IMR-90 (cell line): ENCODE measurements at regions not wholly inside any gene's neighbourhood (a gene's known extent, or its start where the extent isn't known, plus 50 kb on each side); places are given as distances from the start of the nearest gene placed in this dataset.

ENCODE experiments used
- ATAC-seq: fragments of 200-7000 bp; cut with Tn5 transposase; 2 replicates; pipeline ENCODE4 v1.9.1; 2020; ENCODE audit warnings: low read depth, mild to moderate bottlenecking, moderate library complexity
- BruUV-seq: library from RNA; stranded (reverse); fragments of 400-500 nt; replicated peaks from 2 replicates; lab custom pipeline; 2021; lab: Mats Ljungman, UMichigan
- CTCF ChIA-PET: fragments of 300-600 bp; formaldehyde crosslinking; extraction: SDS; loops from one replicate; lab custom pipeline; 2021; ENCODE audit warnings: antibody characterized with exemption; lab: Yijun Ruan, JAX
- POLR2A ChIA-PET: fragments of 300-600 bp; sonication (Branson Sonifier 250); formaldehyde crosslinking; loops from one replicate; lab custom pipeline; 2022; ENCODE audit warnings: antibody characterized with exemption; ENCODE audit not compliant: unreplicated experiment; lab: Charles Lee
- DNase-seq: peaks from one replicate; pipeline ENCODE4 v3.0.0; 2013
- H2AFZ ChIP-seq: replicated peaks from 2 replicates; pipeline ENCODE3; 2013; ENCODE audit warnings: low read length, mild to moderate bottlenecking; ENCODE audit not compliant: poor library complexity
- H2AK5ac ChIP-seq: 2 replicates; pipeline ENCODE4 v1.6.1; 2013; ENCODE audit warnings: low read depth, low read length, inconsistent platforms
- H2AK9ac ChIP-seq: replicated peaks from 2 replicates; pipeline ENCODE3; 2013; ENCODE audit warnings: mild to moderate bottlenecking, low read depth, low read length, moderate library complexity; ENCODE audit not compliant: poor library complexity
- H2BK120ac ChIP-seq: 2 replicates; pipeline ENCODE4 v1.6.1; 2013; ENCODE audit warnings: low read depth, low read length, inconsistent platforms
- H2BK15ac ChIP-seq: 3 replicates; pipeline ENCODE4 v1.6.1; 2013; ENCODE audit warnings: low read depth, low read length, inconsistent platforms
- H2BK20ac ChIP-seq: 2 replicates; pipeline ENCODE4 v1.6.1; 2013; ENCODE audit warnings: low read depth, mild to moderate bottlenecking, inconsistent platforms, low read length, moderate library complexity
- H2BK5ac ChIP-seq: 2 replicates; pipeline ENCODE4 v1.6.1; 2013; ENCODE audit warnings: mild to moderate bottlenecking, low read depth, low read length, inconsistent platforms; ENCODE audit not compliant: poor library complexity, severe bottlenecking
- H3K14ac ChIP-seq: replicated peaks from 2 replicates; pipeline ENCODE4 v1.6.1; 2013; ENCODE audit warnings: low read depth, low read length, inconsistent platforms
- H3K18ac ChIP-seq: 2 replicates; pipeline ENCODE4 v1.6.1; 2013; ENCODE audit warnings: low read depth, low read length, control low read depth
- H3K23ac ChIP-seq: 2 replicates; pipeline ENCODE4 v1.6.1; 2013; ENCODE audit warnings: low read depth, low read length, inconsistent platforms
- H3K27ac ChIP-seq: 2 replicates; pipeline ENCODE4 v1.5.1; 2013; ENCODE audit warnings: mild to moderate bottlenecking, control low read depth, low read length; ENCODE audit not compliant: insufficient read depth
- H3K27me3 ChIP-seq: 2 replicates; pipeline ENCODE4 v1.6.1; 2013; ENCODE audit warnings: low read length; ENCODE audit not compliant: control insufficient read depth, insufficient read depth
- H3K36me3 ChIP-seq: 2 replicates; pipeline ENCODE4 v1.6.1; 2013; ENCODE audit warnings: low read length, mixed read lengths; ENCODE audit not compliant: control insufficient read depth, insufficient read depth
- H3K4ac ChIP-seq: 2 replicates; pipeline ENCODE4 v1.6.1; 2013; ENCODE audit warnings: low read depth, low read length, inconsistent platforms
- H3K4me1 ChIP-seq: 2 replicates; pipeline ENCODE4 v1.6.1; 2013; ENCODE audit warnings: low read length, mixed read lengths; ENCODE audit not compliant: control insufficient read depth, insufficient read depth
- H3K4me2 ChIP-seq: 2 replicates; pipeline ENCODE4 v1.6.1; 2013; ENCODE audit warnings: low read depth, mild to moderate bottlenecking, control low read depth, low read length, moderate library complexity
- H3K4me3 ChIP-seq: 2 replicates; pipeline ENCODE4 v1.5.1; 2013; ENCODE audit warnings: low read depth, mild to moderate bottlenecking, control low read depth, low read length, moderate library complexity; ENCODE audit not compliant: insufficient read depth
- H3K56ac ChIP-seq: 2 replicates; pipeline ENCODE4 v1.6.1; 2013; ENCODE audit warnings: low read length, inconsistent platforms; ENCODE audit not compliant: insufficient read depth; ENCODE audit errors: extremely low read depth
- H3K79me1 ChIP-seq, 2 experiments: 2 replicates each; pipeline ENCODE4 v1.6.1; 2013; ENCODE audit warnings: low read length in 2 of 2, inconsistent platforms in 1 of 2, low read depth in 1 of 2
- H3K9ac ChIP-seq: 2 replicates; pipeline ENCODE4 v1.6.1; 2013; ENCODE audit warnings: low read depth, low read length, control low read depth
- H3K9me1 ChIP-seq: 2 replicates; pipeline ENCODE4 v1.6.1; 2013; ENCODE audit warnings: low read length, inconsistent platforms; ENCODE audit not compliant: insufficient read depth
- H3K9me3 ChIP-seq: 2 replicates; pipeline ENCODE4 v1.6.1; 2013; ENCODE audit warnings: low read length; ENCODE audit not compliant: control insufficient read depth, insufficient read depth
- H4K20me1 ChIP-seq: 2 replicates; pipeline ENCODE4 v1.6.1; 2013; ENCODE audit warnings: low read length, inconsistent platforms; ENCODE audit not compliant: insufficient read depth
- H4K5ac ChIP-seq: 2 replicates; pipeline ENCODE4 v1.6.1; 2013; ENCODE audit warnings: mild to moderate bottlenecking, low read depth, low read length, control low read depth
- H4K8ac ChIP-seq, 2 experiments: 2 replicates each; pipeline ENCODE4 v1.6.1; 2013; ENCODE audit warnings: low read depth in 2 of 2, low read length in 2 of 2, control low read depth in 1 of 2, inconsistent platforms in 1 of 2
- H4K91ac ChIP-seq: 2 replicates; pipeline ENCODE4 v1.6.1; 2013; ENCODE audit warnings: low read depth, low read length, inconsistent platforms; ENCODE audit not compliant: insufficient read depth
- CEBPB ChIP-seq: IDR thresholded peaks from 2 replicates; pipeline ENCODE4 v1.6.1; 2012; ENCODE audit warnings: low read depth, low read length, improper control_type of control experiment
- MAFK ChIP-seq: IDR thresholded peaks from 2 replicates; pipeline ENCODE4 v1.6.1; 2012; ENCODE audit warnings: low read depth, low read length, improper control_type of control experiment
- MAZ ChIP-seq: IDR thresholded peaks from 2 replicates; pipeline ENCODE4 v1.6.1; 2012; ENCODE audit warnings: low read depth, mild to moderate bottlenecking, low read length, improper control_type of control experiment, moderate library complexity, borderline replicate concordance
- MXI1 ChIP-seq: IDR thresholded peaks from 2 replicates; pipeline ENCODE4 v1.6.1; 2012; ENCODE audit warnings: low read depth, mild to moderate bottlenecking, low read length, moderate library complexity, borderline replicate concordance
- POLR2A ChIP-seq: IDR thresholded peaks from 2 replicates; pipeline ENCODE4 v1.6.1; 2012; ENCODE audit warnings: mild to moderate bottlenecking, low read depth, low read length
- RAD21 ChIP-seq: IDR thresholded peaks from 2 replicates; pipeline ENCODE4 v1.6.1; 2012; ENCODE audit warnings: low read length, improper control_type of control experiment
- RCOR1 ChIP-seq: IDR thresholded peaks from 2 replicates; pipeline ENCODE4 v1.6.1; 2012; ENCODE audit warnings: mild to moderate bottlenecking, low read length, improper control_type of control experiment; ENCODE audit not compliant: insufficient replicate concordance
- RFX5 ChIP-seq: IDR thresholded peaks from 2 replicates; pipeline ENCODE4 v1.8.0; 2012; ENCODE audit warnings: low read depth, mild to moderate bottlenecking, low read length, moderate library complexity
- SMC3 ChIP-seq: fragments of 150-350 bp; IDR thresholded peaks from 2 replicates; pipeline ENCODE4 v1.6.1; 2016; ENCODE audit warnings: low read depth, mild to moderate bottlenecking, antibody characterized with exemption, low read length, moderate library complexity
- WGBS, 2 experiments: methylation state at CpG; one replicate each; pipeline versions ENCODE4 v1.1.5 to v1.1.7; 2013; ENCODE audit warnings: missing lambda C conversion rate in 2 of 2; ENCODE audit not compliant: insufficient read length in 1 of 2; ENCODE audit errors: extremely low coverage in 2 of 2; 5-methylcytosine and 5-hydroxymethylcytosine counted together
- dilution Hi-C: fragments of 300-500 bp; cut with HindIII; formaldehyde crosslinking; loops from one replicate; pipeline ENCODE4 v1.14.3; 2018; ENCODE audit warnings: low sequenced_read_pairs; ENCODE audit not compliant: unreplicated experiment
- in situ Hi-C: fragments of 300-500 bp; cut with MboI; formaldehyde crosslinking; loops from 3 replicates; pipeline ENCODE4 v1.14.3; 2019; ENCODE audit warnings: low sequenced_read_pairs, inconsistent platforms, mixed read lengths
- intact Hi-C: fragments of 100-400 bp; cut with micrococcal nuclease; formaldehyde crosslinking; loops from 2 replicates; pipeline ENCODE4 v1.10.0; 2022
- TF ChIP-seq, protein P1 (sequence below): conservative IDR thresholded peaks from 2 replicates; pipeline ENCODE4 v1.5.1; 2012; ENCODE audit warnings: mild to moderate bottlenecking, low read depth, low read length, improper control_type of control experiment
- TF ChIP-seq, protein P2 (sequence below): fragments of 150-350 bp; IDR thresholded peaks from 2 replicates; pipeline ENCODE4 v1.6.1; 2017; ENCODE audit warnings: mild to moderate bottlenecking, antibody characterized with exemption, low read length, low read depth
- TF ChIP-seq, protein P3 (sequence below): fragments of 150-350 bp; IDR thresholded peaks from 2 replicates; pipeline ENCODE4 v1.6.1; 2016; ENCODE audit warnings: low read depth, mild to moderate bottlenecking, low read length, moderate library complexity, borderline replicate concordance

DNA sequence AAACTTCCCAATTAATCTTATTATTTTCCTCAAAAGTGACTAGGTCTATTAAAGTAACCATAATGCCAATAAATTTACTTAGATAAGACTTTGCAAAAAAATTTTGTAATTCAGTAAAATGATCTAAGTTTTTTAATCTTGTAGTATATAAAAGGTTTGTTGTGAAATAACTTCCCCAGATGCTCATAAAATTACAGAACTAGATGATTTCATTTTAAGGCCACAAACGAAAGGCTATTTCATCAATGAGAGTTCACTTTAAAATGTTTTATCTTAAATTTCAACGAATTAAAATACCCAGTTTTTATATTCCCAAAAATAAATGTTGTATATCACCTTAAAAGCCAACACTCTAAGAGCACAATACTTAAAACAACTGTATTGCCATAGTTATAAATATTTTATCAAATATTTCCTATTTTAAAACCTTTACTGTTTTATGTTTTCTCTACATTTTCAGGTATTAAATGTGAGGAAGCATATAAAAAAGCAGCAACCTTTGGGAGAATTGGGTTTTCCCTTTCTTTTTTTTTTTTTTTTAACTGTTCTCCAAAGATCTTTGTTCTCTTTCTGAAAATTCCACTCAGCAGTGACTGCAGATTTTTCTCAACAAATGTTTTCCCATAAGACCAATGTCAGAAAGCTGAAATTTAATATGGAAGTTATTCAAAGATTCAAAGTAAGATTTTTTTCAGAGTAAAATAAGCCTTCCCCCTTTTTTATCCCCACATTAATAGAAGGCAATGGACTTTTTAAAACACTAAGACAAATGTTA is 169.9 kb downstream of the CYB561 start:
- no peak for ATAC-seq
- Histone ChIP-seq H4K91ac (no peak overlapping the region), H4K5ac (no peak overlapping the region), H3K23ac (no peak overlapping the region; the same call in 1 of the 2 replicates), H3K4me1 (peaks cover 14% of the 10 kb centered on the region), H2AK5ac (no peak overlapping the region), H2BK20ac (no peak overlapping the region), H2BK15ac (no peak overlapping the region; the same call in 2 of the 3 replicates), H2BK5ac (peak overlapping the region; percentile 76), H3K14ac (no peak overlapping the region), H3K9ac (no peak overlapping the region), H4K20me1 (0 out of 2 replicates have a peak, but pooled peaks cover 3% of the 10 kb centered on the region), H3K36me3 (no peaks in the 10 kb centered on the region; the same call in 1 of the 2 replicates), H3K56ac (no peak overlapping the region), H3K79me1 (peaks cover 32 to 39% of the 10 kb centered on the region in 2 experiments), H2AK9ac (no peak overlapping the region), H3K27ac (no peak overlapping the region), H3K9me1 (peaks cover 6% of the 10 kb centered on the region), H2AFZ (no peak overlapping the region), H4K8ac (no peak overlapping the region; a peak in 1 of 4 replicates), H2BK120ac (0 out of 2 replicates have a peak overlapping the region, but pooled peaks have one; percentile 30), H3K4me3 (no peak overlapping the region), H3K18ac (no peak overlapping the region), H3K27me3 (no peaks in the 10 kb centered on the region), H3K4ac (no peak overlapping the region), H3K4me2 (no peak overlapping the region), H3K9me3 (no peaks in the 10 kb centered on the region)
- no peak for DNase-seq
- in situ Hi-C loops, result no loop called here
- POLR2A ChIA-PET, result no interaction called here
- TF ChIP-seq SMC3, result no peak
- no peak for TF ChIP-seq MXI1
- TF ChIP-seq, protein P1, sequence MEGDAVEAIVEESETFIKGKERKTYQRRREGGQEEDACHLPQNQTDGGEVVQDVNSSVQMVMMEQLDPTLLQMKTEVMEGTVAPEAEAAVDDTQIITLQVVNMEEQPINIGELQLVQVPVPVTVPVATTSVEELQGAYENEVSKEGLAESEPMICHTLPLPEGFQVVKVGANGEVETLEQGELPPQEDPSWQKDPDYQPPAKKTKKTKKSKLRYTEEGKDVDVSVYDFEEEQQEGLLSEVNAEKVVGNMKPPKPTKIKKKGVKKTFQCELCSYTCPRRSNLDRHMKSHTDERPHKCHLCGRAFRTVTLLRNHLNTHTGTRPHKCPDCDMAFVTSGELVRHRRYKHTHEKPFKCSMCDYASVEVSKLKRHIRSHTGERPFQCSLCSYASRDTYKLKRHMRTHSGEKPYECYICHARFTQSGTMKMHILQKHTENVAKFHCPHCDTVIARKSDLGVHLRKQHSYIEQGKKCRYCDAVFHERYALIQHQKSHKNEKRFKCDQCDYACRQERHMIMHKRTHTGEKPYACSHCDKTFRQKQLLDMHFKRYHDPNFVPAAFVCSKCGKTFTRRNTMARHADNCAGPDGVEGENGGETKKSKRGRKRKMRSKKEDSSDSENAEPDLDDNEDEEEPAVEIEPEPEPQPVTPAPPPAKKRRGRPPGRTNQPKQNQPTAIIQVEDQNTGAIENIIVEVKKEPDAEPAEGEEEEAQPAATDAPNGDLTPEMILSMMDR, result no peak
- TF ChIP-seq RCOR1, result no peak
- no peak for TF ChIP-seq MAZ
- no peak for TF ChIP-seq POLR2A
- TF ChIP-seq, protein P2, sequence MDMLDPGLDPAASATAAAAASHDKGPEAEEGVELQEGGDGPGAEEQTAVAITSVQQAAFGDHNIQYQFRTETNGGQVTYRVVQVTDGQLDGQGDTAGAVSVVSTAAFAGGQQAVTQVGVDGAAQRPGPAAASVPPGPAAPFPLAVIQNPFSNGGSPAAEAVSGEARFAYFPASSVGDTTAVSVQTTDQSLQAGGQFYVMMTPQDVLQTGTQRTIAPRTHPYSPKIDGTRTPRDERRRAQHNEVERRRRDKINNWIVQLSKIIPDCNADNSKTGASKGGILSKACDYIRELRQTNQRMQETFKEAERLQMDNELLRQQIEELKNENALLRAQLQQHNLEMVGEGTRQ, result no peak
- TF ChIP-seq RAD21, result no peak
- TF ChIP-seq, protein P3, sequence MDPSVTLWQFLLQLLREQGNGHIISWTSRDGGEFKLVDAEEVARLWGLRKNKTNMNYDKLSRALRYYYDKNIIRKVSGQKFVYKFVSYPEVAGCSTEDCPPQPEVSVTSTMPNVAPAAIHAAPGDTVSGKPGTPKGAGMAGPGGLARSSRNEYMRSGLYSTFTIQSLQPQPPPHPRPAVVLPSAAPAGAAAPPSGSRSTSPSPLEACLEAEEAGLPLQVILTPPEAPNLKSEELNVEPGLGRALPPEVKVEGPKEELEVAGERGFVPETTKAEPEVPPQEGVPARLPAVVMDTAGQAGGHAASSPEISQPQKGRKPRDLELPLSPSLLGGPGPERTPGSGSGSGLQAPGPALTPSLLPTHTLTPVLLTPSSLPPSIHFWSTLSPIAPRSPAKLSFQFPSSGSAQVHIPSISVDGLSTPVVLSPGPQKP, result no peak
- no peak for TF ChIP-seq MAFK
- no peak for TF ChIP-seq CEBPB
- no peak for TF ChIP-seq RFX5
- CTCF ChIA-PET, result interaction anchor here (1.0 kb wide), 1 partner anchor 16 kb away, joined by 3 read pairs; no protein-coding TSS in a partner anchor
- dilution Hi-C loops, result no loop called here
- intact Hi-C loops, result no loop called here
- WGBS, 2 experiments, result no CpG with 5 or more reads among the region's 2 CpGs
- BruUV-seq, result no TSS peak
